GM13977 (cell line): ENCODE measurements at regions not wholly inside any gene's neighbourhood (a gene's known extent, or its start where the extent isn't known, plus 50 kb on each side); places are given as distances from the start of the nearest gene placed in this dataset.
"Not testable (repeated sequence)": the region's sequence is repeated elsewhere in the genome, so short reads cannot be mapped to it uniquely, and the experiment has no call there.

ENCODE experiments used
- DNase-seq: peaks from one replicate; pipeline ENCODE4 v3.0.0; 2012; ENCODE audit warnings: low spot score
- in situ Hi-C: fragments of 300-500 bp; cut with MboI; formaldehyde crosslinking; loops from one replicate; pipeline ENCODE4 v1.12.0; 2022; ENCODE audit warnings: low sequenced_read_pairs, low pct_unique_long_range_greater_than_20kb, mixed read lengths, inconsistent platforms; ENCODE audit not compliant: unreplicated experiment
- TF ChIP-seq, protein P1 (sequence below): IDR thresholded peaks from 2 replicates; pipeline ENCODE4 v1.5.1; 2012; ENCODE audit warnings: mild to moderate bottlenecking, control low read depth; ENCODE audit not compliant: insufficient read depth; ENCODE audit errors: extremely low read depth, missing control alignments

DNA sequence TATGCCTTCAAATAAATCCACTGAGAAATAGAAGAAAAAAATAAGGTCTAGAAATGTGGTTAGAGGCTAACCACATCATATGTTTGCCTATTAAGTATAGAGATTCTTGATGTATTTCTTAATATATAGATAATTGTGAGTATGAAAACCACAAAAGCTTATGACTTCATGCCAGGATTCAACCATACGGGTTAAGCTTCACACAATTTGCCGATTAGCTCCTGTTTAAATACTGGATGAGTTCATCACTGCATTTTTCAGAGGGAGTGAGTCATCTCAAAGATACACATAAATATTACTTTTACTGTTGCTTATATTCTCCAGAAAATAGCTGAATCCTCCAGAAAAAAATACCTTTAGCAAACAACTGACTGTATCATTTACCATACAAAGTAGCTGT lies 79.6 kb downstream of the RPL10L start:
- DNase-seq = no peak

DNA sequence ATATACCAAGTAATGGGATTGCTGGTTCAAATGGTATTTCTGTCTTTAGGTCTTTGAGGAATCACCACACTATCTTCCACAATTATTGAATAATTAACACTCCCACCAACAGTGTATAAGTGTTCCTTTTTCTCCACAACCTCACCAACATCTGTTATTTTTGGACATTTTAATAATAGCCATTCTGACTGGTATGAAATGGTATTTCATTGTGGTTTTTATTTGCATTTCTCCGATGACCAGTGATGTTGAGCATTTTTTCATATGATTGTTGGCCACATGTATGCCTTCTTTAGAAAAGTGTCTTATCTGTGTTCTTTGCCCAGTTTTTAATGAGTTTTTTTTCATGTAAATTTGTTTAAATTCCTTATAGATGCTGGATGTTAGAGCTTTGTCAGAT lies 83.4 kb downstream of the RPL10L start:
- DNase-seq, in situ Hi-C loops: not testable (repeated sequence)

More for the DNA sequence above, 79.6 kb downstream of the RPL10L start:
- TF ChIP-seq, protein P1, sequence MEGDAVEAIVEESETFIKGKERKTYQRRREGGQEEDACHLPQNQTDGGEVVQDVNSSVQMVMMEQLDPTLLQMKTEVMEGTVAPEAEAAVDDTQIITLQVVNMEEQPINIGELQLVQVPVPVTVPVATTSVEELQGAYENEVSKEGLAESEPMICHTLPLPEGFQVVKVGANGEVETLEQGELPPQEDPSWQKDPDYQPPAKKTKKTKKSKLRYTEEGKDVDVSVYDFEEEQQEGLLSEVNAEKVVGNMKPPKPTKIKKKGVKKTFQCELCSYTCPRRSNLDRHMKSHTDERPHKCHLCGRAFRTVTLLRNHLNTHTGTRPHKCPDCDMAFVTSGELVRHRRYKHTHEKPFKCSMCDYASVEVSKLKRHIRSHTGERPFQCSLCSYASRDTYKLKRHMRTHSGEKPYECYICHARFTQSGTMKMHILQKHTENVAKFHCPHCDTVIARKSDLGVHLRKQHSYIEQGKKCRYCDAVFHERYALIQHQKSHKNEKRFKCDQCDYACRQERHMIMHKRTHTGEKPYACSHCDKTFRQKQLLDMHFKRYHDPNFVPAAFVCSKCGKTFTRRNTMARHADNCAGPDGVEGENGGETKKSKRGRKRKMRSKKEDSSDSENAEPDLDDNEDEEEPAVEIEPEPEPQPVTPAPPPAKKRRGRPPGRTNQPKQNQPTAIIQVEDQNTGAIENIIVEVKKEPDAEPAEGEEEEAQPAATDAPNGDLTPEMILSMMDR = no peak
- in situ Hi-C loops = no loop called here

DNA sequence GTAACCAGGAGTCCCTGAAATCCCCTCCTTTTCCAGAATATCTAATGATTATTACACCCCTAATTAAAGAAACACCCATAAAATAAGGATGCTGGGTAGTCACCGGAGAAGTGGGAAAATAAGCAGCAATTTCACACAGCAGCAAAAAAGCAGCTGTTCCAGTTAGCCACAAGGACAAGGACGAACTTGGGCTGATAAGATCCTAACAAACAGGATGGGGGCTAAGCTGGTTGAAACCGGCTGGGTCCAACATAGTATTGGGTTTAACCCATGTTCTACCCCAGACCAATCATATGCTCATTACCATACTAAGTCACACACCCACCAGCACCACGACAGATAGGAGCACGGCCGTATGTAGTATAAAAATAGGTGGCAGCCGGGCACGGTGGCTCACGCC lies 100.7 kb downstream of the RPL10L start:
- no peak for DNase-seq
- in situ Hi-C loops = no loop called here
- TF ChIP-seq, protein P1 = no peak

DNA sequence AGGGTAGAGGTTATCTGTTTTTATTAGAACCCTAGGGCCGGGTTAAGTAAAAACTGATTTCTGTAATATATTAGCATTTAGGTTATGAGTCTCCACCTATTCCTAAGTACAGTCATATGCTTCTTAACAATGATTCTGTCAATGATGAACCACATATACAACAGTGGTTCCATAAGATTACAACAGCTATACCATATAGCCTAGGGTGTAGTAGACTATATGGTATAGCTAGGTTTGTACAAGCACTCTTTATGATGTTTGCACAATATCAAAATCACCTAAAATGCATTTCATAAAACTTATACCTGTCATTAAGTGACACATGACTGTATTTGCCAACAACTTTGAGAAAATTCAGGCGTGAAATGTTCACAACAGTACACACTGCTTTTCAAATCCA lies 110.6 kb downstream of the RPL10L start:
- in situ Hi-C loops = no loop called here
- TF ChIP-seq, protein P1 = no peak
- DNase-seq = no peak

DNA sequence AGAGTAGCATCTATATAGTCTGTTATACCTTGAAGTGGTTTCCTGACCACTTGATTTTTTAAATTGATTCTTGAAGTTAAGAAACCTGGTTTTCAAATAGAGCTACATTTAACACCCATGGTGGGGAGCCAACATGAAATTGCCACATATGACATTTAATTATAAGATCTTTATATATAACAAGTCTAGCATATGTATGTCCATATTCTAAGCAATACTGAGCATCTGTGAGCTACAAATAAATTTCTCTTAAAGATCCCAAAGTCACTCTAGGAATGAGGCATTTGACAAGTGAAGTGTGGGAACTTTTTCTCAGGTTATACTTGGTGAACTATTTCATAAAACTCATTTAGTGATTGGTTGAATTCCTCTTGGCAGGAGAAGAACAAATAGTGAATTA lies 132.5 kb downstream of the RPL10L start:
- TF ChIP-seq, protein P1 = no peak
- DNase-seq = no peak
- in situ Hi-C loops = no loop called here

DNA sequence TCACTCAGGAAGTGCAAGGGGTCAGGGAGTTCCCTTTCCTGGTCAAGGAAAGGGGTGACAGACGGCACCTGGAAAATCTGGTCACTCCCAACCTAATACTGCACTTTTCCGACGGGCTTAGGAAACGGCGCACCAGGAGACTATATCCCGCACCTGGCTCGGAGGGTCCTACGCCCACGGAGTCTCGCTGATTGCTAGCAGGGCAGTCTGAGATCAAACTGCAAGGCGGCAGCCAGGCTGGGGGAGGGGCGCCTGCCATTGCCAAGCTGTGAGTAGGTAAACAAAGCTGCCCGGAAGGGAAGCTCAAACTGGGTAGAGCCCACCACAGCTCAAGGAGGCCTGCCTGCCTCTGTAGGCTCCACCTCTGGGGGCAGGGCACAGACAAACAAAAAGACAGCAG lies 142.8 kb downstream of the RPL10L start:
- DNase-seq, in situ Hi-C loops: not testable (repeated sequence)

DNA sequence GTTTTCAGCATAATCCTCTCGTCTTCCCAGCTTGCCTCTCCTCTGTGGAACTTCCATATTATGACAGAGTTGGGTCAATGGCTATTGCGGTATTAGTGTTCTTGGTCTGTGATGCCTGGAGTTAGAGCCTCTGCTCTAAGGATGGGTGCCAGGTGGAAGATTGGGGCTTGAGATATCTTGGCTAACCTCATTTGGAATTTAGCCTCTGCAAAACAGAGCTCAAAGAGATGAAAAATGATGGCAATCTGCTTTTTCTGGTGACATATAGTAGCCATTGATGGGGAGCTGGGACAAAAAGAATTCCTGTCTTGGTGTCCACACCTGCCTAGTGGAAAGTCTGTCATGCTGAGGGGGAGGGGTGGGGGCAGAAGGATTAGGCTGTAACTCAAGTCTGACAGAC lies 152.1 kb downstream of the RPL10L start:
- DNase-seq = no peak
- TF ChIP-seq, protein P1 = no peak
- in situ Hi-C loops = no loop called here

DNA sequence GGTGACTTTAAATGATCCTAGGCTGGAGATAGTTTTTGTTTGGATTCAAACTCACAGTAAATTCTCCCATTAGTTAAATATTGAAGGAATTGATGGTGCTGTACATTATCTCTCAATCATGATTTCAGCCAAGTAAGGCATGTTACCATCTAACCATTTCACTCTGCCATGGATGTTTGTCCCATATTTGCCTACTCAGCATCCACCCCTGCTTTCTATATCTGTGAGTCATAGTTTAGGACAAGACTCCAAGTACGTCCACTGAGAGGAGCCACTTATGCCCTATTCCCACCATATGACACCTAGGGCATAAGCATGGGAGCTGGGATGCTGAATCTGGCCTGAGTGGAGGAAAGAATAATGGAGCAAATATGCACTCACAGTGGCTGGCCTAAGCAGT lies 155.2 kb downstream of the RPL10L start:
- in situ Hi-C loops = no loop called here
- no peak for DNase-seq
- TF ChIP-seq, protein P1 = no peak
